COR-L47 (cell line): ENCODE measurements at regions not wholly inside any gene's neighbourhood (a gene's known extent, or its start where the extent isn't known, plus 50 kb on each side); places are given as distances from the start of the nearest gene placed in this dataset.
"Not testable (repeated sequence)": the region's sequence is repeated elsewhere in the genome, so short reads cannot be mapped to it uniquely, and the experiment has no call there.

Source experiments
- DNase-seq: peaks from one replicate; lab custom pipeline; 2025; lab: John Stamatoyannopoulos, UW

- DNase-seq, result no peak
Observed at GRCh38 chr13:68948586-68948985, 1159.0 kb upstream of the ATXN8OS start.

DNA sequence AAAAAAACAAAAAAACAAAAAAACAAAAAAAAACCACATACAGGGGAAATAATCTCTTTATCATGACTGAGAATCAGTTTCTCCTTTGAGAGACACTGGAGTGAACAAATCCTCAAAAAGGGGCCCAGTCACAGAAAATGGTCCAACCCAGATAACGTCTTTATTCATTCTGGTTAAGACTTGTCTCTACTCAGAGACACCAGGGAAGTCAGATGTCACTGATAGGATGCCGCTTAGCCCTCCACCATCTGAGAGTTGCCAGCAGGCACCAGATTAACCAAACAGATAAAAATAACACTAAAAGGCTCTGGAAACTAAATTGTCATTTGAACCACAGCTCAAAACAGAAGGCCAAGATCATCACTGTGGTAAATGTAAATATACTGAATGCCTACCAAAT lies 1163.4 kb upstream of the ATXN8OS start:
- no peak for DNase-seq

DNA sequence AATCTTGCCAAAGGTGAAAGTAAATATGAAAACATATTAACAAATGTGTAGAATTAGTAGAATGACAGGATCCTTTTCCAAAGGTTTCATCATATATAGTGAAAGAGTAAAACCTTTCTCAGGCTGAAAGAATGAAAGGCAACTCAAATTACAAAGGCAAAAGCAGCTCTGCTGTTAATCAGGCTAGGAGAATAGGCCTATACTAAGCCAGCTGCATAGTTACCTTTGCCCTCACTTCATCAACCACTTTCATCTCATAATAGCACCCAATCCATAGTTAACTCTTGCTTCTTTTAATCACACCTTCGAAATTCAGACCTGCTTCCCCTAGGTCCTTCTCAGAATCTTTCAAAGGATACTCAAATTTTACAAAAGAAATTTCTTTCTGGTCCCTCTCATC lies 1167.6 kb upstream of the ATXN8OS start:
- DNase-seq, result no peak

GRCh38 chr13:68938639-68939038 lies 1169.0 kb upstream of the ATXN8OS start:
- DNase-seq, result no peak

DNA sequence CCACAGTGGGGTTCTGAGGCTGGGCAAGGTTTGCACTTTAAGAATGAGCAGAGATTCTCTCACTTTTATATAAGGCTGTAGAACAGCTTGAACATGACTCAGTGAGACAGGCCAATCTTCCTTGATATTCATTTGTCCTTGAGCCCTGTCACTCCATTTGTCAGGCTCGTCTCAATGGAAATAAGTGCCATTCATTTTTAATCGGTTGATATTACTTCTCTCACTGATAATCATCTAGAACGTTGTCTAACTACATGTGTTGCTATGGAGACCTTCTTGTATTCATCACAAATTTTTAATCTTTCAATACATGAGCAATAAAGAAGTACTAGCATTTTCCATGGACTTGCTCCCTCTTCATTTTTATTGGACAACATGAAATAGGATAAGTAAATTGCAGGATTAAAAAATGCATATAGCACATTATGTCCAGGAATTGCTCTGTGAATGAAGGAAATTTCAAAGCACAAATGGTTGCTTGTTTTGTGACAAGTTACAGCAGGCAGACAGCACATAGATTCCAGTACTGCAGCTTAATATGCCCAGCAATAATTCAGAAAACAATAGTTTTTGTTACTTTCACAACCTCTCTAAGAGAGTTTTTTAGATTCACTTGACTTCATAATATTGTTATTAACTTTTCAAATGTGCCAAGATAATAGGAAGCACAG lies 1178.4 kb upstream of the ATXN8OS start:
- DNase-seq, result no peak

- DNase-seq, result peak; percentile 57
Observed at GRCh38 chr13:68927387-68928026, 1180.1 kb upstream of the ATXN8OS start.

DNA sequence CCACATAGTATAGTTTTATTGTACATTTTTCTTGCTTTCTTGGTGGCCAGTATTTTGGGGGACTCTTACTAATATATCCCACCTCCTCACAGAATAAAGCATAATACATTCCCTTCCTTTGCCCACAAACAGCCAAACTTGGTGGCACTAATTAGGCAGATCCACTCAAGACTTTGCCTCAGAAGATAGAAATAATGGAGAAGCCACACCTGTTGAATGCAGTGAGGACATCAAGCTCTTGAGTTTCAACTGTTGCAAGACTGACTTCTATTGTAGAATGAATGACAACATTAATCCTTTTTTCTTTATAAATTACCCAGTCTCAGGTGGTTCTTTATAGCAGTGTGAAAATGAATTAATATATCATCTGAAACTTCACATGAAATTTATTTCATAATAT lies 1183.6 kb upstream of the ATXN8OS start:
- DNase-seq, result no peak

GRCh38 chr13:68908879-68909278 lies 1198.7 kb upstream of the ATXN8OS start:
- DNase-seq, result peak; percentile 24

DNA sequence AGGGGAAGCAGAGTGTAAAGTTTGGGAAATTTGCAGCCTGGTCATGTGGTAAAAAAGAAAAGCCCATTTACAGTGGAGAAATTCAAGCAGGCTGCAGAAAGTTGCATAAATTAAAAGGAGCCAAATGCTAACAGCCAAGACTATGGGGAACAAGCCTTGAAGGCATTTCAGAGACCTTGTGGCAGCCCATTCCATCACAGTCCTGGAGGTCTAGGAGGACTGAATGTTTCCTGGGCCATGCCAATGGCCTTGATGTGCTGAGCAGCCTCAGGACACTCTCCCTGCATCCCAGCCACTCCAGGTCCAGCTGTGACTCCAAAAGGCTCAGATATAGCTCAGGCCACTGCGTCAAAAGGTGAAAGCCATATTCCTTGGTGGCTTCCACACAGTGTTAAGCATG lies 1202.4 kb upstream of the ATXN8OS start:
- DNase-seq, result no peak

GRCh38 chr13:68897331-68897928 lies 1210.2 kb upstream of the ATXN8OS start:
- DNase-seq, result peak; percentile 2

DNA sequence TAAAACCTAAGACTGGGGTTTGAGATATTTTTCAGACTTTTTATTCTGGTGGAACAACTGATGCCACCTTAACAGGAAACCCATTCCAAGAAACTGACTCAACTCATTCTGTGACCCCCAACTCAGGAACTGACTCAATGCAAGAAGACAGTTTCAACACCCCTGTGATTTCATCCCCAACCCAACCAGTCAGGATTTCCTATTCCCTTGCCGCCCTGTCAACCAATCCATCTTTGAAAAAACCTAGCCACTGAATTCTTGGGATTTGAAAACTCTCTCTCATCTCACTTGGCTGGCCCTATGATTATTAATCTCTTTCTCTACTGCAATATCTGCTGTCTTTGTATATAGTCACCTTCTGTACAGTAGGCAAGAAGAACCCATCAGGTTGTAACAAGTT lies 1211.9 kb upstream of the ATXN8OS start:
- no peak for DNase-seq

GRCh38 chr13:68893721-68894120 lies 1213.9 kb upstream of the ATXN8OS start:
- DNase-seq, result not testable (repeated sequence)

DNA sequence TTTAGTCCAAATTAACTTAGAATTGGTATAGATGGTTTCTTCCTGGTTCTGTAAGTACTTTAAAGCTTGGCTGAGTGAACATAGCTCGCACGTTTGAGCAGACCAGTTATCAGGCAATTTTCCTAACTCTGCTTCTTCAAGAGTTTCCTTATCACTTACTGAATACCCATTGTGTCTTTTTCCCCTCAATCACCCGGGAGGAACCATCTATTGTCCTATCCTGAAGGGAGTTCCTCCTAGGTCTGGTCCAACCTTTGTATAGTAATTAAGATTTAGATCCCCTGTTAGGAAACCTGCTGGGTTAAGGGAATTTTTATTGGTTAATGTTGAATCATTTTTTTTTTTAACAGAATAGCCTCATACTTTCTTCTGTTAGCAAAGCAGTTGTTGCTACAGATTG lies 1215.0 kb upstream of the ATXN8OS start:
- DNase-seq, result not testable (repeated sequence)

DNA sequence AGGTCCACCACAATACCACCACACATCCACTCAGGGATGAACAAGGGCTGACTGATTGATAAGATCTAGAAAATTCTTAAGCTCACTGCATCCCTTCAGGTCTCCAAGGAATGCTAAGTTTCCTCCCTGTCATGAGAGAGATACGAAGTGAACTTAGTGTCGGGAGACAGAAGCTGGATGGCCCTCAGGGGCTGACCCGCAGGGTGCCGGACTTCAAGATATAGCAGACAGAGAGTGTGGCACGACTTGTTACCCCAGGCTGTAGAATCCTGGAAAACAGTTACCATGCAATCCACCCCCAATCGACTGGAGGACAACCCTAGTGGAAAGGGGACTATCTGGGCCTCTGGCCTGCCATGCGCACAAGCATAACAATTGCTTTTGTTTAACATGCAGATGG lies 1217.5 kb upstream of the ATXN8OS start:
- not testable (repeated sequence) for DNase-seq

DNA sequence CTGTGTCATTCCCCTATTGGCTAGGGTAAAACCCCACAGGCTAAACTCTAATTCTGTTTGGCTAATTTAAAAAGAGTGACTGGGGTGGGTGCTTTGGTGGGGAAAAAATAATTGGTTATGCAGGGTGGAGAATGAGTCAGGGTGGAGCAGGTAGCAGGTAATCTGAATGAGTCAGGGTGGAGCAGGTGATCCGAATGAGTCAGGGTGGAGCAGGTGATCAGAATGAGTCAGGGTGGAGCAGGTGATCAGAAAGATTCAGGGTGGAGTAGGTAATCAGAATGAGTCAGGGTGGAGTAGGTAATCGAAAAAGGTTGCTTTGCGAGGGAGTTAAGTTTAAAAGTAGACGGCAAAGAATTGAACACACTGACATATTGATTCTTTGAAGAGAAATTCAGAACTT lies 1218.8 kb upstream of the ATXN8OS start:
- DNase-seq, result no peak

DNA sequence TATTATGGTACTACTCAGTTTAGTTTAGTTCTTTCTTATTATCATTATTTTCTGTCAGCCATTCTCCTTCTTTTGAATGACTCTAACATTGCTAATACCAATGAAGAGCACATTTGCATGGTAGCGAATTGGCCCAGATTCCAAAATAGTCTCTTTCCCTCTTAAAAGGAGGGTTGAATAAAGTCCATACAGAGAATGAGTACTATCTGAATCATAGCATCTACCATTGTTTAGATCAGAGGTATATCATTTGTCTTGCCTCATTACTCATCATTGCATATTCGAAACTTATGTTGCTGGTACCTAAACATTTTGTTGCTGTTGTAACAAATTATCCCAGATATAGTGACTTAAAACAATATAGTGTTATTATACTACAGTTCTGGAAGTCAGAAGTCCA lies 1235.3 kb upstream of the ATXN8OS start:
- DNase-seq, result no peak

DNA sequence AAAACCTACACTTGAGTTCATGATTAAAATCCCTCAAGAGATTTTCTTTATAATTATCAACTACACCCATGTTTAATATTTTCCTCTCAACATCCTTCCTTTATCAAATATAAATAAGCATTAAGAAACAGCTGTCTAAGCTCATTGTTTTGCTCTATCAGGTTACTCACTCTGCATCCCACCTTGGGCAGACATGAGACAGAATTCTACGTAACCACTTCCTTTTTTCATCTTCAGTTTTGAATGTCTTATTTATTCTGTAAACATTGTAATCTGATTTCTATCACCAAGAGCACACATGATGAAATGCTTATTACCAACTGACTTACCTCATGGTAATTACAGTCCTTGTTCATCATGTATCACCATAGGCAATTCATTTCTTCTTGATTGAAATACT lies 1256.6 kb upstream of the ATXN8OS start:
- no peak for DNase-seq

DNA sequence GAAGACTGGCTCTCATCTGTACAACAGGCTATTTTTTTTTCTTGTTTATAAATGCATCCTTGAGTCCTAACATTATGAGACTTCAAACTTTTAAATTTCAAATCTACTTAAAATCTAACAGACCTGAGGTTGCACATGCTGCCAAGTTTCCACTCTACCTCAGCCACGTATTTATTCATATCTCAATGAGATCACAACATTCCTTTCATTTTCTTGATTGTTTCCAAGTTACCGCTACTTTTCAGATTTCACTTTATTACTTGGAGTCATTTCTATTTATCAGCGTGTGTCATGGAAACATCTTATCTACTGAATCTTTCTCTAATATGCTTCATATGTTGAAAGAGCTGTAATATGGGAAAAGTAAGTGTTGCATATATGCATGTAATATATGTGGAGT lies 1257.5 kb upstream of the ATXN8OS start:
- no peak for DNase-seq

- no peak for DNase-seq
Observed at GRCh38 chr13:68846663-68847062, 1261.0 kb upstream of the ATXN8OS start.

DNA sequence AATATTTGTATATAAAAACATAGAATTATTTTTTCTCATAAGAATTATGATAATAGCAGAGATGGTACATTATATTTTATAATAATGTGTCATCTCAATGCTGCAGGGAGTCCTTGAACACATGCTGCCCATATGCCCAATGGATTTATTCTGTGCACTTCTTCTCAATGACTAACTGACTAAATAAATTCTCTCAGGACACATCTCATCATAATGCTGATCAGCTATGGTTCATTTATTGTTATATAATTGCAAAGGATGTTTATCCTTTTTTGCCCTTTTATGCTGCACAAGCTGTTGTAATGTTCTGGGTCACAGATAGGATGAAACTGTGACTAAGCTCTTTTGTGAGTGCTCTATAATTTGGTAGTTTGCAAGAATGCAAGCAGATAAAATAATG lies 1273.3 kb upstream of the ATXN8OS start:
- DNase-seq, result no peak

DNA sequence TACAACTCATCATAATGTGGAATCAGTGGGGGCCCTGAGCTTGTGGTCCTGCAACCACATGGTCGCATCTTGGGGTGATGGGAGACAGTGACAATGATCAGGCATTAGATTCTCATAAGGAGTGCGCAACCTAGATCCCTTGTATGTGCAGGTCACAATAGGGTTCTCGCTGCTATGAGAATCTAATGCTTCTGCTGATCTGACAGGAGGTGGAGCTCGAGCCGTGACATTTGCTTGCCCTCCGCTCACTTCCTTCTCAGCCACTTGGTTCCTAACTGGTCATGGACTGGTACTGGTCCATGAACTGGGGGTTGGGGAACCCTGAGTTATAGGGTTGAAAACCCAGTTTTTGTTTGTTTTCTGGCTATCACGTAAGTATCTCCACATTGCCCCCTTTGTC lies 1290.9 kb upstream of the ATXN8OS start:
- DNase-seq, result no peak

GRCh38 chr13:68813180-68813796 lies 1294.3 kb upstream of the ATXN8OS start:
- no peak for DNase-seq

- DNase-seq, result peak; percentile 38
Observed at GRCh38 chr13:68810660-68811059, 1297.0 kb upstream of the ATXN8OS start.
